ENCODE measurements at regions not wholly inside any gene's neighbourhood (a gene's known extent, or its start where the extent isn't known, plus 50 kb on each side); places are given as distances from the start of the nearest gene placed in this dataset.

DNA sequence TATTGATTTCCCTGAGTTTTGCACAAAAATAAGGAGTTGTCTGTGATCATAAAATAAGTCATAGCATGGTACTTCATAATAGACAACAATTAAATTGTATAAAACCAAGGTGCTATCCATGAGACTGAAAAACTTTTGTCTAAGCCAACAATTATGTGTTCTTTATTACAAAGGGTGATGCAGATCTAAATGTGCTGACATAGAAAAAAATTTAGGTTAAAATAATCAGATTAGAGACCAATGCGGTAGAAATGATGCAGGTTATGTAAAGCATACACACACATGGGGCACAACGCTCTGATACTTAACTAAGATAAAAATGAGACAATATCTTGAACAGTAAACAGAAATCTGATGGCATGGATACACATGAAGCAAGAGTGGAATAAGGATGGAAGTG is 113.3 kb downstream of the PWWP3B start:
- TF ChIP-seq, protein P1, sequence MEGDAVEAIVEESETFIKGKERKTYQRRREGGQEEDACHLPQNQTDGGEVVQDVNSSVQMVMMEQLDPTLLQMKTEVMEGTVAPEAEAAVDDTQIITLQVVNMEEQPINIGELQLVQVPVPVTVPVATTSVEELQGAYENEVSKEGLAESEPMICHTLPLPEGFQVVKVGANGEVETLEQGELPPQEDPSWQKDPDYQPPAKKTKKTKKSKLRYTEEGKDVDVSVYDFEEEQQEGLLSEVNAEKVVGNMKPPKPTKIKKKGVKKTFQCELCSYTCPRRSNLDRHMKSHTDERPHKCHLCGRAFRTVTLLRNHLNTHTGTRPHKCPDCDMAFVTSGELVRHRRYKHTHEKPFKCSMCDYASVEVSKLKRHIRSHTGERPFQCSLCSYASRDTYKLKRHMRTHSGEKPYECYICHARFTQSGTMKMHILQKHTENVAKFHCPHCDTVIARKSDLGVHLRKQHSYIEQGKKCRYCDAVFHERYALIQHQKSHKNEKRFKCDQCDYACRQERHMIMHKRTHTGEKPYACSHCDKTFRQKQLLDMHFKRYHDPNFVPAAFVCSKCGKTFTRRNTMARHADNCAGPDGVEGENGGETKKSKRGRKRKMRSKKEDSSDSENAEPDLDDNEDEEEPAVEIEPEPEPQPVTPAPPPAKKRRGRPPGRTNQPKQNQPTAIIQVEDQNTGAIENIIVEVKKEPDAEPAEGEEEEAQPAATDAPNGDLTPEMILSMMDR (conservative IDR thresholded peaks at IDR 0.05; ENCODE audit: low read length), result no peak
- TF ChIP-seq EZH2phosphoT487 (IDR thresholded peaks at IDR 0.05; ENCODE audit: borderline replicate concordance, low read depth, low read length), result no peak
